ENCODE measurements at regions not wholly inside any gene's neighbourhood (a gene's known extent, or its start where the extent isn't known, plus 50 kb on each side); places are given as distances from the start of the nearest gene placed in this dataset.

GRCh38 chr10:105609451-105609850 is 968.4 kb downstream of the SORCS3 start:
- ATAC-seq (no peak), DNase-seq (no peak)
- Mint-ChIP-seq H3K27me3 (peaks cover 2% of the 10 kb centered on the region), H3K27ac (no peak overlapping the region), H3K9me3 (ENCODE audit: low read depth) (peaks cover 7% of the 10 kb centered on the region), H3K36me3 (ENCODE audit: low read depth) (no peaks in the 10 kb centered on the region), H3K4me1 (no peaks in the 10 kb centered on the region), H3K4me3 (no peak overlapping the region)
- CTCF ChIA-PET: interaction anchor here (0.5 kb wide), 1 partner anchor 8 kb away, joined by 3 read pairs; no protein-coding TSS in a partner anchor
- POLR2A ChIA-PET: no interaction called here
- intact Hi-C loops (cut with DNase I, micrococcal nuclease): no loop called here

- POLR2A ChIA-PET: no interaction called here
- H3K4me1 Mint-ChIP-seq: no peaks in the 10 kb centered on the region
- DNase-seq (no peak), ATAC-seq (no peak)
- H3K36me3 Mint-ChIP-seq (ENCODE audit: low read depth): no peaks in the 10 kb centered on the region
- peaks cover 9% of the 10 kb centered on the region for H3K9me3 Mint-ChIP-seq (ENCODE audit: low read depth)
- H3K4me3 Mint-ChIP-seq: no peak overlapping the region
- intact Hi-C loops (cut with DNase I, micrococcal nuclease): no loop called here
- CTCF ChIA-PET: no interaction called here
- H3K27me3 Mint-ChIP-seq: no peaks in the 10 kb centered on the region
- H3K27ac Mint-ChIP-seq: no peak overlapping the region
These were observed 964.8 kb downstream of the SORCS3 start for GRCh38 chr10:105605918-105606317.

- Mint-ChIP-seq H3K27me3 (no peaks in the 10 kb centered on the region), H3K27ac (no peak overlapping the region), H3K4me1 (no peaks in the 10 kb centered on the region), H3K9me3 (ENCODE audit: low read depth) (peaks cover 9% of the 10 kb centered on the region), H3K36me3 (ENCODE audit: low read depth) (no peaks in the 10 kb centered on the region), H3K4me3 (no peak overlapping the region)
- CTCF ChIA-PET: no interaction called here
- intact Hi-C loops (cut with DNase I, micrococcal nuclease): no loop called here
- ATAC-seq (no peak), DNase-seq (no peak)
- POLR2A ChIA-PET: no interaction called here
These were observed 964.0 kb downstream of the SORCS3 start for GRCh38 chr10:105605104-105605503.

- ChIA-PET CTCF (interaction anchor here (0.7 kb wide), 1 partner anchor 13 kb away, joined by 3 read pairs; no protein-coding TSS in a partner anchor), POLR2A (no interaction called here)
- Mint-ChIP-seq H3K27me3 (no peaks in the 10 kb centered on the region), H3K4me1 (no peaks in the 10 kb centered on the region), H3K36me3 (ENCODE audit: low read depth) (no peaks in the 10 kb centered on the region), H3K9me3 (ENCODE audit: low read depth) (peaks cover 4% of the 10 kb centered on the region), H3K4me3 (no peak overlapping the region), H3K27ac (no peak overlapping the region)
- DNase-seq (no peak), ATAC-seq (no peak)
- intact Hi-C loops (cut with DNase I, micrococcal nuclease): no loop called here
These were observed 957.1 kb downstream of the SORCS3 start for GRCh38 chr10:105598207-105598606.

GRCh38 chr10:105597312-105597711 is 956.2 kb downstream of the SORCS3 start:
- no peak for ATAC-seq
- POLR2A ChIA-PET: no interaction called here

GRCh38 chr10:105596749-105597148 is 955.7 kb downstream of the SORCS3 start:
- ChIA-PET CTCF (no interaction called here), POLR2A (no interaction called here)
- ATAC-seq: no peak

More at GRCh38 chr10:105597312-105597711, 956.2 kb downstream of the SORCS3 start:
- intact Hi-C loops (cut with DNase I, micrococcal nuclease): no loop called here
- H3K27me3 Mint-ChIP-seq: no peaks in the 10 kb centered on the region
- H3K4me1 Mint-ChIP-seq: no peaks in the 10 kb centered on the region
- H3K9me3 Mint-ChIP-seq (ENCODE audit: low read depth): no peaks in the 10 kb centered on the region
- H3K27ac Mint-ChIP-seq: no peak overlapping the region
- CTCF ChIA-PET: no interaction called here
- no peaks in the 10 kb centered on the region for H3K36me3 Mint-ChIP-seq (ENCODE audit: low read depth)
- DNase-seq: no peak
- H3K4me3 Mint-ChIP-seq: no peak overlapping the region

GRCh38 chr10:105594296-105594695 is 953.2 kb downstream of the SORCS3 start:
- H3K4me1 Mint-ChIP-seq: no peaks in the 10 kb centered on the region

More at GRCh38 chr10:105596749-105597148, 955.7 kb downstream of the SORCS3 start:
- DNase-seq: no peak
- H3K36me3 Mint-ChIP-seq (ENCODE audit: low read depth): no peaks in the 10 kb centered on the region
- H3K4me3 Mint-ChIP-seq: no peak overlapping the region
- no peaks in the 10 kb centered on the region for H3K9me3 Mint-ChIP-seq (ENCODE audit: low read depth)
- no peaks in the 10 kb centered on the region for H3K4me1 Mint-ChIP-seq
- no peak overlapping the region for H3K27ac Mint-ChIP-seq
- no peaks in the 10 kb centered on the region for H3K27me3 Mint-ChIP-seq
- intact Hi-C loops (cut with DNase I, micrococcal nuclease): no loop called here

GRCh38 chr10:105592468-105592867 is 951.4 kb downstream of the SORCS3 start:
- H3K36me3 Mint-ChIP-seq (ENCODE audit: low read depth): no peaks in the 10 kb centered on the region
- no peak for ATAC-seq
- no peaks in the 10 kb centered on the region for H3K27me3 Mint-ChIP-seq
- intact Hi-C loops (cut with DNase I, micrococcal nuclease): no loop called here
- no peaks in the 10 kb centered on the region for H3K9me3 Mint-ChIP-seq (ENCODE audit: low read depth)
- no peaks in the 10 kb centered on the region for H3K4me1 Mint-ChIP-seq
- ChIA-PET POLR2A (no interaction called here), CTCF (no interaction called here)
- no peak overlapping the region for H3K4me3 Mint-ChIP-seq
- H3K27ac Mint-ChIP-seq: no peak overlapping the region
- no peak for DNase-seq

More at GRCh38 chr10:105594296-105594695, 953.2 kb downstream of the SORCS3 start:
- Mint-ChIP-seq H3K4me3 (no peak overlapping the region), H3K9me3 (ENCODE audit: low read depth) (no peaks in the 10 kb centered on the region), H3K27me3 (no peaks in the 10 kb centered on the region), H3K27ac (no peak overlapping the region), H3K36me3 (ENCODE audit: low read depth) (no peaks in the 10 kb centered on the region)
- intact Hi-C loops (cut with DNase I, micrococcal nuclease): no loop called here
- DNase-seq (no peak), ATAC-seq (no peak)
- ChIA-PET POLR2A (no interaction called here), CTCF (no interaction called here)

GRCh38 chr10:105586451-105587098 is 945.5 kb downstream of the SORCS3 start:
- intact Hi-C loops (cut with DNase I, micrococcal nuclease): no loop called here
- ATAC-seq: no peak
- DNase-seq: no peak
- peaks cover 2% of the 10 kb centered on the region for H3K9me3 Mint-ChIP-seq (ENCODE audit: low read depth)
- H3K4me1 Mint-ChIP-seq: no peaks in the 10 kb centered on the region
- H3K4me3 Mint-ChIP-seq: no peak overlapping the region
- H3K36me3 Mint-ChIP-seq (ENCODE audit: low read depth): no peaks in the 10 kb centered on the region
- H3K27me3 Mint-ChIP-seq: no peaks in the 10 kb centered on the region
- ChIA-PET POLR2A (no interaction called here), CTCF (interaction anchor here (0.5 kb wide), 1 partner anchor 21 kb away, joined by 3 read pairs; no protein-coding TSS in a partner anchor)
- H3K27ac Mint-ChIP-seq: no peak overlapping the region

GRCh38 chr10:105585753-105586152 is 944.7 kb downstream of the SORCS3 start:
- H3K9me3 Mint-ChIP-seq (ENCODE audit: low read depth): peaks cover 5% of the 10 kb centered on the region

GRCh38 chr10:105585171-105585570 is 944.1 kb downstream of the SORCS3 start:
- no peak overlapping the region for H3K4me3 Mint-ChIP-seq
- no peak overlapping the region for H3K27ac Mint-ChIP-seq
- H3K36me3 Mint-ChIP-seq (ENCODE audit: low read depth): no peaks in the 10 kb centered on the region
- POLR2A ChIA-PET: no interaction called here
- H3K9me3 Mint-ChIP-seq (ENCODE audit: low read depth): peaks cover 5% of the 10 kb centered on the region
- CTCF ChIA-PET: no interaction called here
- H3K4me1 Mint-ChIP-seq: no peaks in the 10 kb centered on the region
- intact Hi-C loops (cut with DNase I, micrococcal nuclease): no loop called here
- DNase-seq: no peak
- no peaks in the 10 kb centered on the region for H3K27me3 Mint-ChIP-seq
- ATAC-seq: no peak

More at GRCh38 chr10:105585753-105586152, 944.7 kb downstream of the SORCS3 start:
- DNase-seq: no peak
- H3K4me3 Mint-ChIP-seq: no peak overlapping the region
- H3K27me3 Mint-ChIP-seq: no peaks in the 10 kb centered on the region
- H3K27ac Mint-ChIP-seq: no peak overlapping the region
- intact Hi-C loops (cut with DNase I, micrococcal nuclease): no loop called here
- ChIA-PET CTCF (no interaction called here), POLR2A (no interaction called here)
- H3K4me1 Mint-ChIP-seq: no peaks in the 10 kb centered on the region
- no peaks in the 10 kb centered on the region for H3K36me3 Mint-ChIP-seq (ENCODE audit: low read depth)
- ATAC-seq: no peak

GRCh38 chr10:105579112-105579511 is 938.0 kb downstream of the SORCS3 start:
- no peak for DNase-seq
- no peaks in the 10 kb centered on the region for H3K36me3 Mint-ChIP-seq (ENCODE audit: low read depth)
- ChIA-PET POLR2A (no interaction called here), CTCF (no interaction called here)
- H3K4me3 Mint-ChIP-seq: no peak overlapping the region
- no peak overlapping the region for H3K27ac Mint-ChIP-seq
- H3K9me3 Mint-ChIP-seq (ENCODE audit: low read depth): peaks cover 5% of the 10 kb centered on the region
- H3K27me3 Mint-ChIP-seq: no peaks in the 10 kb centered on the region
- ATAC-seq: no peak
- intact Hi-C loops (cut with DNase I, micrococcal nuclease): no loop called here
- no peaks in the 10 kb centered on the region for H3K4me1 Mint-ChIP-seq

Data from activated CD4-positive, alpha-beta T cell treated with anti-CD3 and anti-CD28 coated beads for 36 hours (primary cell).